Lower lobe of right lung (tissue), 2 donors: ENCODE measurements at regions not wholly inside any gene's neighbourhood (a gene's known extent, or its start where the extent isn't known, plus 50 kb on each side); places are given as distances from the start of the nearest gene placed in this dataset.

ENCODE experiments used
- ATAC-seq, 2 donors: fragments of 200-7000 bp; cut with Tn5 transposase; one replicate each; pipeline ENCODE4 v1.9.1; 2020 to 2022; ENCODE audit warnings: mild to moderate bottlenecking in 2 of 2, moderate library complexity in 2 of 2
- DNase-seq: peaks from one replicate; pipeline ENCODE4 v3.0.0-alpha.2; 2020
- H3K27ac ChIP-seq: fragments of 200-600 bp; one replicate; pipeline ENCODE4 v1.8.0; 2022
- H3K27me3 ChIP-seq: fragments of 200-600 bp; one replicate; pipeline ENCODE4 v1.8.0; 2022; ENCODE audit warnings: low read depth
- H3K36me3 ChIP-seq: fragments of 200-600 bp; one replicate; pipeline ENCODE4 v1.8.0; 2022; ENCODE audit warnings: mild to moderate bottlenecking
- H3K4me1 ChIP-seq: fragments of 200-600 bp; one replicate; pipeline ENCODE4 v1.8.0; 2022
- H3K4me3 ChIP-seq: fragments of 200-600 bp; one replicate; pipeline ENCODE4 v1.8.0; 2022; ENCODE audit warnings: mild to moderate bottlenecking
- H3K9me3 ChIP-seq: fragments of 200-600 bp; one replicate; pipeline ENCODE4 v1.8.0; 2022
- CTCF ChIP-seq: fragments of 200-600 bp; IDR thresholded peaks from one replicate; pipeline ENCODE4 v1.8.0; 2022; ENCODE audit warnings: antibody characterized with exemption, mild to moderate bottlenecking
- intact Hi-C: fragments of 100-400 bp; cut with DNase I; formaldehyde crosslinking; loops from one replicate; pipeline ENCODE4 v1.11.0; 2022
- donor health status: DM: no; HTN: yes; CAD: no; lungs with severe emphysema.

DNA sequence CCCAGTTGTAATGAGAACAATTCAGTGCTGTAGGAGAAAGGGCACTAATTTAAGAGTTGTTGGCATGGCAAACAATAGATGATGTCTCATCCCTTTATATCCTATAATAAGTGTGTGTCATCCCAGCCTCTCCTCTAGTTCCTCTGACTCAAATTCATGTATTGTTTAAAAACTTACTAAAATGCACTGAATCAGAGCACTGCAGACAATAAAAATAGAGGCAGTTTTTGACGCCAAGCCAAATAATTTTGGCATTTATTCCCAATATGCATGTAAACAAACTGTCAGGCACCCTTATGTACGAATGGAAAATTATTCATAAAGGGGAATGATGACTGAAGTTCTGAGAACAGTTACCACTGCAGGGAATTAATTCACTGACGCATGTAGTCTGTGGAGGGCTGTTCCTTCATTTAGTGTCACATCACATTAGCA is 57.9 kb upstream of the TMX1 start:
- Histone ChIP-seq H3K27ac (no peak overlapping the region), H3K36me3 (no peaks in the 10 kb centered on the region), H3K4me1 (no peaks in the 10 kb centered on the region), H3K27me3 (no peaks in the 10 kb centered on the region), H3K9me3 (no peaks in the 10 kb centered on the region), H3K4me3 (no peak overlapping the region)
- no peak for TF ChIP-seq CTCF
- no peak for ATAC-seq
- DNase-seq = no peak
- intact Hi-C loops = no loop called here

DNA sequence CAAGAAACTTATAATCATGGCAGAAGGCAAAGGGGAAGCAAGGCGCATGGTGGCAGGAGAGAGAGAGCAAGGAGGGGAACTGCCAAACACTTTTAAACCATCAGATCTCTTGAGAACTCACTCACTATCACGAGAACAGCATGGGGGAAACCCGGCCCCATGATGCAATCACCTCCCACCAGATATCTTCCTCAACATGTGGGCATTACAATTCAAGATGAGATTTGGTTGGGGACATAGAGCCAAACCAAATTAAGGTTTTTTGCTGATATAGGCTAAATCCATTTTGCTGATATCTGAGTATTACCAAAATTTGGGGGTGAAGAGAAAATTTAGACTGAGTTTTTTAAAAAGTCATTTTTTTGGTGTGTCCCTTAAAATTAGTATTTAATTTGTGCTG is 54.9 kb upstream of the TMX1 start:
- H3K27ac ChIP-seq = no peak overlapping the region
- no peaks in the 10 kb centered on the region for H3K36me3 ChIP-seq
- TF ChIP-seq CTCF = no peak
- H3K27me3 ChIP-seq = no peaks in the 10 kb centered on the region
- ATAC-seq (no peak), DNase-seq (no peak)
- intact Hi-C loops = no loop called here
- H3K4me1 ChIP-seq = no peaks in the 10 kb centered on the region
- no peaks in the 10 kb centered on the region for H3K9me3 ChIP-seq
- no peak overlapping the region for H3K4me3 ChIP-seq

DNA sequence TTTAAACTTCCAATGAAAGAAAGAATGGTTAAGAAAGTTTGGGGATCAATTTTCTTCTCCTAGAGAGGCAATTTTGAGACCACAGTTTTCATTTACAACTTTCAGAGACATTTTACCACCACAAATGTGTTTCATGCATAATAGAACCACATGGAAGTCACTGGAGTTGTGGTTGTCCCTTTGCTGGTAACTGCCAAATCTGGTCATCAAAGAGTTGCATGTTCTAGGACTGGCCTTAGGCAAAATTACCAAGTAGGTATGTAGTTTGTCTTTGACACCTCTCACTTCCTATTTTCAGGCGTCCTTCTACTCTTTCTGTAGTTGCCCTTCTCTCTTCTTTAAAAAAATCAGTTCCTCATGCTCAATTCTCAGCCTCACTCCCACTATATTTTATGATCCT is 54.3 kb upstream of the TMX1 start:
- ATAC-seq = no peak
- TF ChIP-seq CTCF = no peak
- no peaks in the 10 kb centered on the region for H3K36me3 ChIP-seq
- no peak overlapping the region for H3K4me3 ChIP-seq
- H3K4me1 ChIP-seq = no peaks in the 10 kb centered on the region
- intact Hi-C loops = no loop called here
- no peak for DNase-seq
- no peak overlapping the region for H3K27ac ChIP-seq
- no peaks in the 10 kb centered on the region for H3K27me3 ChIP-seq
- no peaks in the 10 kb centered on the region for H3K9me3 ChIP-seq

DNA sequence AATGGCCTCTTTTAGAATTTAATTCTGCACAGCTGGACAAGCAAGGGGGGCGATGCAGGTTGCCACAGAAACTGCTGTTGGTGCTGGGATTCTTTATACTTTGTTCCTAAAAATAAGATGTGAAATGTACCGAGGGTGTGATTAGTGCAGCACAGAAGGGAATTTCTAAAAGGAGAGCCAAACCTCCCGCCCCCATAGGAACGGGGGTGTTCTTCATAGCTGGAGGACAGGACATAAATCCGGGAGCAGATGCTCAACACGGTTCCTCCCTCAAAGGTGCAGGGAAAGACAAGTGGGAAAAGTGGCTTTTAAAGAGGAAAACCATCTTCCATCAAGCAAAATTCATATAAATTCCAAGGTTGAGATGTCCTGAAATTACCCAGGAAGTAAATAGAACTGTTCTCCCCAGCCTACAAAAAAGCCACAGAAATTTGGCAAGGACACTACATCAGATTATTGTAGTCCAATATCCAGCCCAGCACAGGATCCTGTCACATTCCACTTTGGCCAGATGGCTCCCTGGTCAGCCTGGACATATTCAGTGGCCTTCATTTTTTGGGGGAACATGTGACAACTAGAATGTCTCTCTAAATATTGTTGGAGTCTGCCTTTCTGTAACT is 51.4 kb upstream of the TMX1 start:
- H3K27ac ChIP-seq = no peak overlapping the region
- ATAC-seq (no peak), DNase-seq (no peak)
- H3K36me3 ChIP-seq = no peaks in the 10 kb centered on the region
- TF ChIP-seq CTCF = no peak
- intact Hi-C loops = no loop called here
- H3K4me1 ChIP-seq = no peaks in the 10 kb centered on the region
- H3K4me3 ChIP-seq = no peak overlapping the region
- H3K27me3 ChIP-seq = no peaks in the 10 kb centered on the region
- no peaks in the 10 kb centered on the region for H3K9me3 ChIP-seq

DNA sequence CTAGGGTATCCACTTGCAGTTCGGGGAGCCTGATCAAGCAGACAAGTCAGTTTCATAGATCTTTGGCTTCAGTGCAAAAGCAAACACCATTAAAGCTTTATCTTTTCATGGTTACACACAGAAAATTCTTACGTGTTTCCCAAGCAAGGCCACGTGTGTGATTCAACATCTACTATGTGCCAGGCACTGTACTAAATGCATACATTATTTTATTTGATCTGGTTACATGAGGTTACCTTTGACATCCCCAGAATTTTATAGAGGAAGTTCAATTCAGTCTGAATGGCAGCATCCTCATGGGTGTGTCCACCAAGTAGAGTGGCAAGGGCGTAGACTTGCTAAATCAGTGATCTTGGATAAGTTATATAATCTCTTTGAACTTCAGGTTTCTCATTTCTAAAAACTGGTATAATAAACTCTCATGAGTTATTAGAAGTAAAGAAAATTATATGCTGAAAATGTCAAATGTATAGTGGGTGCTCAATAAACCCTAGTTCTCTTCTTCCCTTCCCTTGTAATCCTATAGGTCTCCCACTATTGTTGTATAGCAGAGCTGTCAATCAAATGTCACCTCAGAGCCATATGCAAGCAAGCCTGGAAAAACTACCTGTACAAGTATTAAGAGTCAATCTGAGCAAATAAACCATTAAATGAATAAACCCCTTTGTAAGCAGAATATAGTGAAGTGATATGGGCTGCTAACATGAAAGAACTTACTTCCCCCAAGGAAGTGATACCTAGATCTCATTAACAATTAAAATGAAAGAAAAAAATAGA is 50.3 kb upstream of the TMX1 start:
- no peak for TF ChIP-seq CTCF
- Histone ChIP-seq H3K4me3 (no peak overlapping the region), H3K9me3 (no peaks in the 10 kb centered on the region), H3K36me3 (no peaks in the 10 kb centered on the region), H3K27ac (no peak overlapping the region), H3K27me3 (no peaks in the 10 kb centered on the region), H3K4me1 (no peaks in the 10 kb centered on the region)
- intact Hi-C loops = loop anchor here (5.0 kb wide), 1 partner anchor 137 kb away; no protein-coding TSS in a partner anchor
- ATAC-seq (no peak), DNase-seq (no peak)
